22Rv1 (cell line): ENCODE measurements at regions not wholly inside any gene's neighbourhood (a gene's known extent, or its start where the extent isn't known, plus 50 kb on each side); places are given as distances from the start of the nearest gene placed in this dataset.

Source experiments
- ZFX ChIP-seq: fragments of 450-650 bp; IDR thresholded peaks from 2 replicates; pipeline ENCODE4 v1.6.1; 2017; ENCODE audit warnings: antibody characterized with exemption, borderline replicate concordance
- TF ChIP-seq, protein P1 (sequence below): fragments of 450-650 bp; IDR thresholded peaks from 2 replicates; pipeline ENCODE4 v1.5.1; 2017; ENCODE audit warnings: mild to moderate bottlenecking

- TF ChIP-seq, protein P1, sequence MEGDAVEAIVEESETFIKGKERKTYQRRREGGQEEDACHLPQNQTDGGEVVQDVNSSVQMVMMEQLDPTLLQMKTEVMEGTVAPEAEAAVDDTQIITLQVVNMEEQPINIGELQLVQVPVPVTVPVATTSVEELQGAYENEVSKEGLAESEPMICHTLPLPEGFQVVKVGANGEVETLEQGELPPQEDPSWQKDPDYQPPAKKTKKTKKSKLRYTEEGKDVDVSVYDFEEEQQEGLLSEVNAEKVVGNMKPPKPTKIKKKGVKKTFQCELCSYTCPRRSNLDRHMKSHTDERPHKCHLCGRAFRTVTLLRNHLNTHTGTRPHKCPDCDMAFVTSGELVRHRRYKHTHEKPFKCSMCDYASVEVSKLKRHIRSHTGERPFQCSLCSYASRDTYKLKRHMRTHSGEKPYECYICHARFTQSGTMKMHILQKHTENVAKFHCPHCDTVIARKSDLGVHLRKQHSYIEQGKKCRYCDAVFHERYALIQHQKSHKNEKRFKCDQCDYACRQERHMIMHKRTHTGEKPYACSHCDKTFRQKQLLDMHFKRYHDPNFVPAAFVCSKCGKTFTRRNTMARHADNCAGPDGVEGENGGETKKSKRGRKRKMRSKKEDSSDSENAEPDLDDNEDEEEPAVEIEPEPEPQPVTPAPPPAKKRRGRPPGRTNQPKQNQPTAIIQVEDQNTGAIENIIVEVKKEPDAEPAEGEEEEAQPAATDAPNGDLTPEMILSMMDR: no peak
- no peak for TF ChIP-seq ZFX
These were observed 107.4 kb upstream of the CDH11 start for GRCh38 chr16:65229191-65229662.
